Natural killer cell (primary cell): ENCODE measurements at regions not wholly inside any gene's neighbourhood (a gene's known extent, or its start where the extent isn't known, plus 50 kb on each side); places are given as distances from the start of the nearest gene placed in this dataset.

Experiments
- ATAC-seq, 3 donors: fragments of 150-1000 bp in 2 of 3; fragments of 200-7000 bp in 1 of 3; cut with Tn5 transposase; 1 replicate in 1 of 3; 2 replicates in 2 of 3; pipeline ENCODE4 v1.10.0; 2021; ENCODE audit warnings: mild to moderate bottlenecking in 2 of 3, moderate library complexity in 2 of 3
- DNase-seq, 2 donors: peaks; one replicate each; pipeline versions ENCODE4 v3.0.0 to v3.0.0-alpha.2; 2013 to 2021; ENCODE audit warnings: mixed read lengths in 1 of 2
- H3K27ac ChIP-seq: one replicate; pipeline ENCODE4 v1.5.1; 2013; ENCODE audit warnings: mild to moderate bottlenecking, low read length
- H3K27me3 ChIP-seq: one replicate; pipeline ENCODE4 v1.6.1; 2013; ENCODE audit warnings: low read length; ENCODE audit not compliant: control insufficient read depth, insufficient read depth
- H3K36me3 ChIP-seq: one replicate; pipeline ENCODE4 v1.6.1; 2013; ENCODE audit warnings: low read length; ENCODE audit not compliant: control insufficient read depth, insufficient read depth
- H3K4me1 ChIP-seq: one replicate; pipeline ENCODE4 v1.6.1; 2013; ENCODE audit warnings: low read length; ENCODE audit not compliant: control insufficient read depth, insufficient read depth
- H3K4me3 ChIP-seq: one replicate; pipeline ENCODE4 v1.5.1; 2013; ENCODE audit warnings: low read length
- H3K9me3 ChIP-seq: one replicate; pipeline ENCODE4 v1.6.1; 2013; ENCODE audit warnings: low read length; ENCODE audit not compliant: control insufficient read depth, insufficient read depth
- H3K27ac Mint-ChIP-seq, 2 donors: one replicate each; pipeline ENCODE4 v1.8.0; 2022; ENCODE audit warnings: mild to moderate bottlenecking in 2 of 2, mixed read lengths in 2 of 2, moderate library complexity in 1 of 2
- H3K27me3 Mint-ChIP-seq, 2 donors: one replicate each; pipeline ENCODE4 v1.8.0; 2022; ENCODE audit warnings: low read depth in 2 of 2, mixed read lengths in 2 of 2
- H3K36me3 Mint-ChIP-seq: one replicate; pipeline ENCODE4 v1.8.0; 2022; ENCODE audit warnings: mixed read lengths
- H3K4me1 Mint-ChIP-seq, 2 donors: one replicate each; pipeline ENCODE4 v1.8.0; 2022; ENCODE audit warnings: mixed read lengths in 2 of 2
- H3K4me3 Mint-ChIP-seq: one replicate; pipeline ENCODE4 v1.8.0; 2022; ENCODE audit warnings: mild to moderate bottlenecking, moderate library complexity, mixed read lengths
- H3K9me3 Mint-ChIP-seq, 2 donors: one replicate each; pipeline ENCODE4 v1.8.0; 2022; ENCODE audit warnings: mixed read lengths in 2 of 2
- CTCF ChIP-seq: fragments of 200-600 bp; IDR thresholded peaks from one replicate; pipeline ENCODE4 v1.8.0; 2022; ENCODE audit warnings: antibody characterized with exemption
- WGBS: methylation state at CpG from one replicate; pipeline ENCODE4 v1.1.7; 2013; ENCODE audit warnings: missing lambda C conversion rate; ENCODE audit not compliant: insufficient coverage; 5-methylcytosine and 5-hydroxymethylcytosine counted together
- intact Hi-C: fragments of 100-400 bp; cut with micrococcal nuclease; formaldehyde crosslinking; loops from one replicate; pipeline ENCODE4 v1.14.2; 2022

GRCh38 chr4:43277003-43277402 lies 384.5 kb downstream of the GRXCR1 start:
- H3K27ac Mint-ChIP-seq = no peak overlapping the region
- H3K4me3 Mint-ChIP-seq = no peak overlapping the region
- no CpG with 5 or more reads among the region's 1 CpG for WGBS
- intact Hi-C loops = no loop called here
- Histone ChIP-seq H3K36me3 (no peaks in the 10 kb centered on the region), H3K4me1 (no peaks in the 10 kb centered on the region), H3K27ac (no peak overlapping the region), H3K9me3 (no peaks in the 10 kb centered on the region), H3K4me3 (no peak overlapping the region), H3K27me3 (no peaks in the 10 kb centered on the region)
- H3K4me1 Mint-ChIP-seq = no peaks in the 10 kb centered on the region
- ATAC-seq (no peak), DNase-seq (no peak)
- TF ChIP-seq CTCF = no peak
- H3K27me3 Mint-ChIP-seq = no peaks in the 10 kb centered on the region
- no peaks in the 10 kb centered on the region for H3K36me3 Mint-ChIP-seq
- peaks cover 6 to 12% of the 10 kb centered on the region in 2 donors for H3K9me3 Mint-ChIP-seq

- DNase-seq (no peak), ATAC-seq (no peak)
- intact Hi-C loops = no loop called here
- H3K9me3 ChIP-seq = no peaks in the 10 kb centered on the region
- no peaks in the 10 kb centered on the region for H3K4me1 ChIP-seq
- H3K4me1 Mint-ChIP-seq = no peaks in the 10 kb centered on the region
- peaks cover 6% of the 10 kb centered on the region for H3K36me3 Mint-ChIP-seq
- H3K9me3 Mint-ChIP-seq = peaks cover 5 to 11% of the 10 kb centered on the region in 2 donors
- TF ChIP-seq CTCF = no peak
- H3K27ac ChIP-seq = no peak overlapping the region
- no CpG with 5 or more reads among the region's 1 CpG for WGBS
- no peak overlapping the region for H3K27ac Mint-ChIP-seq
- H3K4me3 Mint-ChIP-seq = no peak overlapping the region
- H3K36me3 ChIP-seq = no peaks in the 10 kb centered on the region
- no peaks in the 10 kb centered on the region for H3K27me3 ChIP-seq
- no peak overlapping the region for H3K4me3 ChIP-seq
- no peaks in the 10 kb centered on the region for H3K27me3 Mint-ChIP-seq
Measured at GRCh38 chr4:43282534-43282933, 390.0 kb downstream of the GRXCR1 start.

GRCh38 chr4:43286137-43286536 lies 393.6 kb downstream of the GRXCR1 start:
- no peaks in the 10 kb centered on the region for H3K9me3 ChIP-seq
- H3K4me3 ChIP-seq = no peak overlapping the region

More at GRCh38 chr4:43286137-43286536, 393.6 kb downstream of the GRXCR1 start:
- H3K36me3 Mint-ChIP-seq = peaks cover 6% of the 10 kb centered on the region
- H3K9me3 Mint-ChIP-seq = peaks cover 4 to 12% of the 10 kb centered on the region in 2 donors
- WGBS = no CpG with 5 or more reads among the region's 1 CpG
- H3K27me3 Mint-ChIP-seq = no peaks in the 10 kb centered on the region
- Histone ChIP-seq H3K4me1 (no peaks in the 10 kb centered on the region), H3K27me3 (no peaks in the 10 kb centered on the region), H3K27ac (no peak overlapping the region), H3K36me3 (no peaks in the 10 kb centered on the region)
- ATAC-seq (no peak), DNase-seq (no peak)
- no peak for TF ChIP-seq CTCF
- no peak overlapping the region for H3K27ac Mint-ChIP-seq
- H3K4me3 Mint-ChIP-seq = no peak overlapping the region
- no peaks in the 10 kb centered on the region for H3K4me1 Mint-ChIP-seq
- intact Hi-C loops = no loop called here
